PC-3 (cell line): ENCODE measurements at regions not wholly inside any gene's neighbourhood (a gene's known extent, or its start where the extent isn't known, plus 50 kb on each side); places are given as distances from the start of the nearest gene placed in this dataset.

Experiments
- ATAC-seq: fragments of 200-7000 bp; cut with Tn5 transposase; 2 replicates; pipeline ENCODE4 v1.9.1; 2020; ENCODE audit warnings: mild to moderate bottlenecking, moderate library complexity
- BruUV-seq: library from RNA; stranded (reverse); fragments of 400-500 nt; replicated peaks from 2 replicates; lab custom pipeline; 2021; lab: Mats Ljungman, UMichigan
- CTCF ChIA-PET: fragments of 300-600 bp; sonication (Branson Sonifier 250); formaldehyde crosslinking; loops from one replicate; lab custom pipeline; 2022; ENCODE audit warnings: antibody characterized with exemption; lab: Charles Lee
- POLR2A ChIA-PET: fragments of 300-600 bp; sonication (Branson Sonifier 250); formaldehyde crosslinking; loops from one replicate; lab custom pipeline; 2022; ENCODE audit warnings: antibody characterized with exemption; ENCODE audit not compliant: unreplicated experiment; lab: Charles Lee
- DNase-seq: peaks from one replicate; pipeline ENCODE4 v3.0.0-alpha.2; 2015
- H2AFZ ChIP-seq: fragments of 300-600 bp; sonication (generic); 2 replicates; pipeline ENCODE4 v1.6.0; 2016; ENCODE audit warnings: antibody characterized with exemption, low read length
- H3F3A ChIP-seq: fragments of 300-600 bp; sonication (generic); one replicate; pipeline ENCODE4 v1.6.0; 2017; ENCODE audit warnings: antibody characterized with exemption, low read length, control low read depth, mild to moderate bottlenecking; ENCODE audit not compliant: unreplicated experiment
- H3K27ac ChIP-seq: fragments of 300-600 bp; sonication (generic); 2 replicates; pipeline ENCODE4 v1.5.1; 2016; ENCODE audit warnings: mild to moderate bottlenecking, low read length
- H3K27me3 ChIP-seq: fragments of 300-600 bp; sonication (generic); 2 replicates; pipeline ENCODE4 v1.6.1; 2016; ENCODE audit warnings: low read length, mixed read lengths
- H3K36me3 ChIP-seq: fragments of 300-600 bp; sonication (generic); 2 replicates; pipeline ENCODE4 v1.6.1; 2016; ENCODE audit warnings: low read depth, mixed run types, low read length, mixed read lengths
- H3K4me1 ChIP-seq: fragments of 300-600 bp; sonication (generic); 2 replicates; pipeline ENCODE4 v1.5.1; 2016; ENCODE audit warnings: low read length; ENCODE audit not compliant: insufficient read depth
- H3K4me2 ChIP-seq: fragments of 300-600 bp; sonication (generic); 2 replicates; pipeline ENCODE4 v1.6.0; 2016; ENCODE audit warnings: low read length
- H3K4me3 ChIP-seq: fragments of 300-600 bp; sonication (generic); 2 replicates; pipeline ENCODE4 v1.5.1; 2016; ENCODE audit warnings: mild to moderate bottlenecking, low read length, mixed read lengths
- H3K79me2 ChIP-seq: fragments of 300-600 bp; sonication (generic); 2 replicates; pipeline ENCODE4 v1.6.1; 2017; ENCODE audit warnings: low read length, mixed read lengths
- H3K9ac ChIP-seq: fragments of 300-600 bp; sonication (generic); 2 replicates; pipeline ENCODE4 v1.6.0; 2016; ENCODE audit warnings: mild to moderate bottlenecking, low read length
- H3K9me2 ChIP-seq: fragments of 300-600 bp; sonication (generic); replicated peaks from 2 replicates; pipeline ENCODE4 v1.6.1; 2016; ENCODE audit warnings: mixed run types, low read length, mixed read lengths
- H3K9me3 ChIP-seq: fragments of 300-600 bp; sonication (generic); 2 replicates; pipeline ENCODE4 v1.6.1; 2016; ENCODE audit warnings: low read length, mixed read lengths
- H4K20me1 ChIP-seq: fragments of 300-600 bp; sonication (generic); 2 replicates; pipeline ENCODE4 v1.6.1; 2016; ENCODE audit warnings: low read length, mixed read lengths
- CTCF ChIP-seq: fragments of 300-600 bp; sonication (generic); conservative IDR thresholded peaks from 2 replicates; pipeline ENCODE4 v1.5.1; 2017; ENCODE audit warnings: antibody characterized with exemption, low read depth, mild to moderate bottlenecking, low read length
- EZH2 ChIP-seq: fragments of 300-600 bp; sonication (generic); IDR thresholded peaks from one replicate; pipeline ENCODE4 v1.6.1; 2017; ENCODE audit warnings: antibody characterized with exemption, mild to moderate bottlenecking, low read length; ENCODE audit not compliant: unreplicated experiment
- EZH2phosphoT487 ChIP-seq: fragments of 300-600 bp; sonication (generic); IDR thresholded peaks from 2 replicates; pipeline ENCODE4 v1.6.1; 2018; ENCODE audit warnings: mild to moderate bottlenecking, antibody characterized with exemption, low read length, borderline replicate concordance
- intact Hi-C: fragments of 100-400 bp; cut with micrococcal nuclease; formaldehyde crosslinking; loops from 2 replicates; pipeline ENCODE4 v1.9.0; 2023

GRCh38 chrX:45872480-45872879 lies 671.8 kb upstream of the DIPK2B start:
- BruUV-seq, result no TSS peak

GRCh38 chrX:45868425-45868824 lies 667.7 kb upstream of the DIPK2B start:
- DNase-seq, result no peak
- no peaks in the 10 kb centered on the region for H3K79me2 ChIP-seq
- H3K27me3 ChIP-seq, result no peaks in the 10 kb centered on the region
- H3K9me2 ChIP-seq, result no peaks in the 10 kb centered on the region
- no peak overlapping the region for H3K27ac ChIP-seq
- H3K4me2 ChIP-seq, result no peak overlapping the region
- H3F3A ChIP-seq, result no peaks in the 10 kb centered on the region
- no peaks in the 10 kb centered on the region for H3K36me3 ChIP-seq
- no peak overlapping the region for H3K4me3 ChIP-seq
- CTCF ChIA-PET, result no interaction called here
- no peak overlapping the region for H2AFZ ChIP-seq
- no TSS peak for BruUV-seq
- no peaks in the 10 kb centered on the region for H4K20me1 ChIP-seq
- no peaks in the 10 kb centered on the region for H3K4me1 ChIP-seq
- TF ChIP-seq EZH2 (no peak), CTCF (no peak), EZH2phosphoT487 (no peak)
- no peak overlapping the region for H3K9ac ChIP-seq
- ATAC-seq, result no peak
- intact Hi-C loops, result no loop called here
- no peaks in the 10 kb centered on the region for H3K9me3 ChIP-seq
- POLR2A ChIA-PET, result no interaction called here

More at GRCh38 chrX:45872480-45872879, 671.8 kb upstream of the DIPK2B start:
- Histone ChIP-seq H3K9me2 (no peaks in the 10 kb centered on the region), H3K4me3 (no peak overlapping the region), H3K9me3 (no peaks in the 10 kb centered on the region), H3F3A (no peaks in the 10 kb centered on the region), H3K9ac (no peak overlapping the region), H2AFZ (no peak overlapping the region), H3K27ac (no peak overlapping the region), H3K79me2 (no peaks in the 10 kb centered on the region), H3K4me2 (no peak overlapping the region), H3K27me3 (no peaks in the 10 kb centered on the region), H3K4me1 (no peaks in the 10 kb centered on the region), H4K20me1 (no peaks in the 10 kb centered on the region), H3K36me3 (no peaks in the 10 kb centered on the region)
- ChIA-PET CTCF (no interaction called here), POLR2A (no interaction called here)
- ATAC-seq (no peak), DNase-seq (no peak)
- intact Hi-C loops, result no loop called here
- TF ChIP-seq CTCF, result no peak
- no peak for TF ChIP-seq EZH2phosphoT487
- TF ChIP-seq EZH2, result no peak

GRCh38 chrX:45862801-45863200 lies 662.1 kb upstream of the DIPK2B start:
- ChIA-PET CTCF (no interaction called here), POLR2A (no interaction called here)
- Histone ChIP-seq H3K9me3 (no peaks in the 10 kb centered on the region), H3F3A (no peaks in the 10 kb centered on the region), H3K27ac (no peak overlapping the region), H2AFZ (no peak overlapping the region), H3K4me1 (no peaks in the 10 kb centered on the region), H4K20me1 (no peaks in the 10 kb centered on the region), H3K4me2 (no peak overlapping the region), H3K4me3 (no peak overlapping the region), H3K79me2 (no peaks in the 10 kb centered on the region), H3K9me2 (no peaks in the 10 kb centered on the region), H3K9ac (no peak overlapping the region), H3K27me3 (no peaks in the 10 kb centered on the region), H3K36me3 (no peaks in the 10 kb centered on the region)
- TF ChIP-seq EZH2phosphoT487 (no peak), EZH2 (no peak), CTCF (no peak)
- intact Hi-C loops, result no loop called here
- no peak for ATAC-seq
- no TSS peak for BruUV-seq
- no peak for DNase-seq
